ENCODE measurements at regions not wholly inside any gene's neighbourhood (a gene's known extent, or its start where the extent isn't known, plus 50 kb on each side); places are given as distances from the start of the nearest gene placed in this dataset.

GRCh38 chr7:136783934-136784333 is 84.5 kb upstream of the CHRM2 start:
- no peak for TF ChIP-seq CTCF (IDR thresholded peaks at IDR 0.05; ENCODE audit: extremely low read depth in 1 of 2, insufficient read depth in 1 of 2, low read depth in 1 of 2, low read length in 2 of 2)
- TF ChIP-seq MAX (IDR thresholded peaks at IDR 0.05; ENCODE audit: insufficient read depth, insufficient read length), result no peak
- no peak for TF ChIP-seq EZH2 (IDR thresholded peaks at IDR 0.05; ENCODE audit: borderline replicate concordance, low read depth, low read length, severe bottlenecking)

All from endothelial cell of umbilical vein (primary cell).